22Rv1 (cell line): ENCODE measurements at regions not wholly inside any gene's neighbourhood (a gene's known extent, or its start where the extent isn't known, plus 50 kb on each side); places are given as distances from the start of the nearest gene placed in this dataset.

Experiments
- H3K27ac ChIP-seq: fragments of 450-650 bp; 2 replicates; pipeline ENCODE4 v1.5.1; 2017
- ZFX ChIP-seq: fragments of 450-650 bp; IDR thresholded peaks from 2 replicates; pipeline ENCODE4 v1.6.1; 2017; ENCODE audit warnings: antibody characterized with exemption, borderline replicate concordance
- TF ChIP-seq, protein P1 (sequence below): fragments of 450-650 bp; IDR thresholded peaks from 2 replicates; pipeline ENCODE4 v1.5.1; 2017; ENCODE audit warnings: mild to moderate bottlenecking

DNA sequence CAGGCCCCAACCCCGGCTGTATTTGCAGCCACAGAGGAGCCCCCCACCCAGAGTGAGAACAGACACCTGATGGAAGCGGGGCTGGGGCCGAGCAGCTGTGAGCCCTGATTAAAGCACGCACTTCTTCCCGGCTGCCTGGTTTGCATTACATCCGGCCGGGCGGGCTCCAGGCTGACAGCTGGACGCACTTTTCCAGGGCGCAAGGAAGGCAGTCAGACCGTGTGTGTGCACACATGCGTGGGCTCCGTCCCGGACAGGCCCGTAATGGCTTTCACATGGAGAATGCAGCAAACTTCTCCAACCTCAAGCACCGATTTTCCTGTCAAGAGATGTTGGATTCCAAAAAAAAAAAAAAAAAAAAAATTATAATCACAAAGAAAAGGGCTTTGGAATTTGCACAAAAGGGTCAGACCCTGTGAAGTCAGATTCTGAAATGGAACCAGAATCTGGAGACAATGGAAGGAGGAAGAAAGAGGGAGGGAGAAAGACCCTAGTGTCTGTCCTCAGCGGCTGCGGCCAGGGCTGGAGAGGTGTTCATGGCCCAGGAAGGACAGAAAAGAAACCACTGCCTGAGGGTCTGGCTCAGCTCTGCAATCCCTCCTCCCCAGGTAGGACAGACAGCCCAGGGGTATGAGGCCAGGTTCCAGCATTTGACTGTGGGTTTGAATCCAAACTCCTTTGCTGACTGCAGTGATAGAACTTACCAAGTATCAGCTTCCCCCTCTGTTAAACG is 365.5 kb downstream of the MN1 start:
- no peak overlapping the region for H3K27ac ChIP-seq
- TF ChIP-seq, protein P1, sequence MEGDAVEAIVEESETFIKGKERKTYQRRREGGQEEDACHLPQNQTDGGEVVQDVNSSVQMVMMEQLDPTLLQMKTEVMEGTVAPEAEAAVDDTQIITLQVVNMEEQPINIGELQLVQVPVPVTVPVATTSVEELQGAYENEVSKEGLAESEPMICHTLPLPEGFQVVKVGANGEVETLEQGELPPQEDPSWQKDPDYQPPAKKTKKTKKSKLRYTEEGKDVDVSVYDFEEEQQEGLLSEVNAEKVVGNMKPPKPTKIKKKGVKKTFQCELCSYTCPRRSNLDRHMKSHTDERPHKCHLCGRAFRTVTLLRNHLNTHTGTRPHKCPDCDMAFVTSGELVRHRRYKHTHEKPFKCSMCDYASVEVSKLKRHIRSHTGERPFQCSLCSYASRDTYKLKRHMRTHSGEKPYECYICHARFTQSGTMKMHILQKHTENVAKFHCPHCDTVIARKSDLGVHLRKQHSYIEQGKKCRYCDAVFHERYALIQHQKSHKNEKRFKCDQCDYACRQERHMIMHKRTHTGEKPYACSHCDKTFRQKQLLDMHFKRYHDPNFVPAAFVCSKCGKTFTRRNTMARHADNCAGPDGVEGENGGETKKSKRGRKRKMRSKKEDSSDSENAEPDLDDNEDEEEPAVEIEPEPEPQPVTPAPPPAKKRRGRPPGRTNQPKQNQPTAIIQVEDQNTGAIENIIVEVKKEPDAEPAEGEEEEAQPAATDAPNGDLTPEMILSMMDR: no peak
- TF ChIP-seq ZFX: no peak

- no peak for TF ChIP-seq ZFX
- TF ChIP-seq, protein P1: no peak
- no peak overlapping the region for H3K27ac ChIP-seq
Observed at GRCh38 chr22:27436591-27436990, 365.0 kb downstream of the MN1 start.

DNA sequence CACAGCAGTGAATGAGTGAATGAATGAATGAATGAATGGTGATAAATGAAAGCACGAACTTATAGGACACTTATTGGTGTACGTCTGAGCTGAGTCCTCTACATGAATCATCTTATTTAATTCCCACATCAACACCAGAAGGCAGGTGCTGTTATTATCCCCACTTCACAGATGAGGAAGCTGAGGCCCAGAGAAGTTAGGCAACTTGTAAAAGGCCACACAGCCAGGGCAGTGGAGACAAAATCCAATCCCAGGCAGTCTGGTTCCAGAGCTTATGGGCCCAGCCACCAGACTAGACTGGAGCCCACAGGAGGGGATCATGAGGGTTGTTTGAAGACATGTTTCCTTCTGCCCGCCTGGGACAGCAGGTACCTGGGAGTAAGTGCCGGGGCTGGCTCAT is 364.0 kb downstream of the MN1 start:
- H3K27ac ChIP-seq: no peak overlapping the region
- no peak for TF ChIP-seq ZFX
- TF ChIP-seq, protein P1: no peak

GRCh38 chr22:27438271-27438980 is 363.1 kb downstream of the MN1 start:
- H3K27ac ChIP-seq: no peak overlapping the region
- no peak for TF ChIP-seq ZFX
- TF ChIP-seq, protein P1: no peak

- TF ChIP-seq, protein P1: no peak
- no peak for TF ChIP-seq ZFX
- no peak overlapping the region for H3K27ac ChIP-seq
Observed at GRCh38 chr22:27439131-27439530, 362.4 kb downstream of the MN1 start.

- no peak overlapping the region for H3K27ac ChIP-seq
- TF ChIP-seq, protein P1: no peak
- TF ChIP-seq ZFX: no peak
Observed at GRCh38 chr22:27440304-27440865, 361.2 kb downstream of the MN1 start.
